GM23248 (cell line): ENCODE measurements at regions not wholly inside any gene's neighbourhood (a gene's known extent, or its start where the extent isn't known, plus 50 kb on each side); places are given as distances from the start of the nearest gene placed in this dataset.

ENCODE experiments used
- DNase-seq: peaks from one replicate; pipeline ENCODE4 v3.0.0-alpha.2; 2015
- H2AFZ ChIP-seq: fragments of 200-600 bp; sonication (generic); 2 replicates; pipeline ENCODE4 v1.6.1; 2016; ENCODE audit warnings: antibody characterized with exemption
- H3F3A ChIP-seq: fragments of 200-600 bp; sonication (generic); 2 replicates; pipeline ENCODE4 v1.6.1; 2016; ENCODE audit warnings: mild to moderate bottlenecking, antibody characterized with exemption, mixed run types; ENCODE audit not compliant: insufficient read depth
- H3K27ac ChIP-seq: fragments of 200-600 bp; sonication (generic); 2 replicates; pipeline ENCODE4 v1.5.1; 2016; ENCODE audit warnings: mild to moderate bottlenecking
- H3K27me3 ChIP-seq: fragments of 200-600 bp; sonication (generic); replicated peaks from 2 replicates; pipeline ENCODE4 v1.6.1; 2016; ENCODE audit warnings: mild to moderate bottlenecking; ENCODE audit not compliant: insufficient read depth
- H3K36me3 ChIP-seq: fragments of 200-600 bp; sonication (generic); 2 replicates; pipeline ENCODE4 v1.6.1; 2016; ENCODE audit warnings: low read depth, mild to moderate bottlenecking
- H3K4me1 ChIP-seq: fragments of 200-600 bp; sonication (generic); 2 replicates; pipeline ENCODE4 v1.6.1; 2016; ENCODE audit warnings: mild to moderate bottlenecking; ENCODE audit not compliant: insufficient read depth
- H3K4me2 ChIP-seq: fragments of 200-600 bp; sonication (generic); one replicate; pipeline ENCODE4 v1.6.1; 2016; ENCODE audit warnings: mild to moderate bottlenecking; ENCODE audit not compliant: unreplicated experiment
- H3K4me3 ChIP-seq: fragments of 200-600 bp; sonication (generic); 2 replicates; pipeline ENCODE4 v1.5.1; 2016; ENCODE audit warnings: mild to moderate bottlenecking
- H3K79me2 ChIP-seq: fragments of 200-600 bp; sonication (generic); 2 replicates; pipeline ENCODE4 v1.6.1; 2016; ENCODE audit warnings: mild to moderate bottlenecking; ENCODE audit not compliant: insufficient read depth
- H3K9ac ChIP-seq: fragments of 200-600 bp; sonication (generic); 2 replicates; pipeline ENCODE4 v1.6.1; 2016; ENCODE audit warnings: mild to moderate bottlenecking
- H3K9me2 ChIP-seq: fragments of 200-600 bp; sonication (generic); 2 replicates; pipeline ENCODE4 v1.6.1; 2016; ENCODE audit warnings: mixed run types, mild to moderate bottlenecking, moderate library complexity; ENCODE audit not compliant: insufficient read depth
- H3K9me3 ChIP-seq: fragments of 200-600 bp; sonication (generic); one replicate; pipeline ENCODE4 v1.6.1; 2017; ENCODE audit warnings: low read depth
- H4K20me1 ChIP-seq: fragments of 200-600 bp; sonication (generic); 2 replicates; pipeline ENCODE4 v1.6.0; 2016; ENCODE audit not compliant: insufficient read depth
- EZH2 ChIP-seq: fragments of 200-600 bp; sonication (generic); IDR thresholded peaks from 2 replicates; pipeline ENCODE4 v1.6.1; 2018; ENCODE audit warnings: antibody characterized with exemption, mild to moderate bottlenecking; ENCODE audit not compliant: insufficient read depth, poor library complexity, severe bottlenecking
- EZH2phosphoT487 ChIP-seq: fragments of 200-600 bp; sonication (generic); IDR thresholded peaks from 2 replicates; pipeline ENCODE4 v1.6.1; 2018; ENCODE audit warnings: antibody characterized with exemption, moderate library complexity, mild to moderate bottlenecking, low read depth; ENCODE audit not compliant: insufficient read depth
- WGBS, 2 experiments: methylation state at CpG; one replicate each; pipeline ENCODE4 v1.1.6; 2015 to 2017; ENCODE audit warnings: low lambda C conversion rate in 2 of 2, low coverage in 1 of 2; ENCODE audit errors: missing lambda C conversion rate in 2 of 2; 5-methylcytosine and 5-hydroxymethylcytosine counted together
- in situ Hi-C: fragments of 300-500 bp; cut with MboI; formaldehyde crosslinking; loops from 2 replicates; pipeline ENCODE4 v1.15.0; 2020

GRCh38 chr1:36605942-36606640 is 123.4 kb upstream of the CSF3R start:
- H3K79me2 ChIP-seq, result no peaks in the 10 kb centered on the region
- no peaks in the 10 kb centered on the region for H3K4me1 ChIP-seq
- no peak for TF ChIP-seq EZH2
- TF ChIP-seq EZH2phosphoT487, result no peak
- H3K9me3 ChIP-seq, result no peaks in the 10 kb centered on the region
- DNase-seq, result no peak
- in situ Hi-C loops, result no loop called here
- no peak overlapping the region for H3K9ac ChIP-seq
- no peaks in the 10 kb centered on the region for H4K20me1 ChIP-seq
- H2AFZ ChIP-seq, result no peak overlapping the region
- no peaks in the 10 kb centered on the region for H3K36me3 ChIP-seq
- no peak overlapping the region for H3K4me3 ChIP-seq
- H3F3A ChIP-seq, result no peaks in the 10 kb centered on the region
- WGBS, 2 experiments, result 21% methylated on average over 7 of the region's 7 CpGs
- H3K9me2 ChIP-seq, result no peaks in the 10 kb centered on the region
- no peak overlapping the region for H3K4me2 ChIP-seq
- no peaks in the 10 kb centered on the region for H3K27me3 ChIP-seq
- no peak overlapping the region for H3K27ac ChIP-seq

GRCh38 chr1:36603461-36603860 is 120.7 kb upstream of the CSF3R start:
- H3K27ac ChIP-seq, result no peak overlapping the region
- no peak overlapping the region for H3K9ac ChIP-seq
- H3K9me3 ChIP-seq, result no peaks in the 10 kb centered on the region
- DNase-seq, result no peak
- H3K27me3 ChIP-seq, result no peaks in the 10 kb centered on the region; the same call in 1 of the 2 replicates
- no peak overlapping the region for H3K4me3 ChIP-seq
- in situ Hi-C loops, result no loop called here
- no peaks in the 10 kb centered on the region for H3K36me3 ChIP-seq
- H3K4me2 ChIP-seq, result no peak overlapping the region
- no peak overlapping the region for H2AFZ ChIP-seq
- WGBS, 2 experiments, result 10 to 17% methylated on average over 3 of the region's 3 CpGs
- H3F3A ChIP-seq, result no peaks in the 10 kb centered on the region
- TF ChIP-seq EZH2phosphoT487, result no peak
- no peak for TF ChIP-seq EZH2
- H4K20me1 ChIP-seq, result no peaks in the 10 kb centered on the region
- no peaks in the 10 kb centered on the region for H3K4me1 ChIP-seq
- H3K9me2 ChIP-seq, result no peaks in the 10 kb centered on the region
- no peaks in the 10 kb centered on the region for H3K79me2 ChIP-seq

GRCh38 chr1:36602184-36602583 is 119.5 kb upstream of the CSF3R start:
- no peak overlapping the region for H3K4me3 ChIP-seq
- peaks cover 8% of the 10 kb centered on the region; the same call in 1 of the 2 replicates for H3K27me3 ChIP-seq
- DNase-seq, result no peak
- TF ChIP-seq EZH2phosphoT487 (no peak), EZH2 (no peak)
- H3K36me3 ChIP-seq, result no peaks in the 10 kb centered on the region
- H2AFZ ChIP-seq, result no peak overlapping the region
- 1 to 6% methylated on average over 4 of the region's 4 CpGs for WGBS, 2 experiments
- H3K27ac ChIP-seq, result no peak overlapping the region
- no peaks in the 10 kb centered on the region for H3K9me2 ChIP-seq
- H3K9me3 ChIP-seq, result no peaks in the 10 kb centered on the region
- in situ Hi-C loops, result no loop called here
- no peaks in the 10 kb centered on the region for H3K79me2 ChIP-seq
- no peak overlapping the region for H3K9ac ChIP-seq
- no peak overlapping the region for H3K4me2 ChIP-seq
- H3F3A ChIP-seq, result no peaks in the 10 kb centered on the region
- H4K20me1 ChIP-seq, result no peaks in the 10 kb centered on the region
- no peaks in the 10 kb centered on the region for H3K4me1 ChIP-seq

- no peak for TF ChIP-seq EZH2phosphoT487
- TF ChIP-seq EZH2, result no peak
- no peak for DNase-seq
- Histone ChIP-seq H3K4me2 (no peak overlapping the region), H3K4me3 (no peak overlapping the region), H3K36me3 (no peaks in the 10 kb centered on the region), H3K9me3 (no peaks in the 10 kb centered on the region), H3K4me1 (no peaks in the 10 kb centered on the region), H2AFZ (no peak overlapping the region), H3F3A (no peaks in the 10 kb centered on the region), H3K79me2 (no peaks in the 10 kb centered on the region), H3K27me3 (peaks cover 16% of the 10 kb centered on the region; the same call in 1 of the 2 replicates), H3K9me2 (no peaks in the 10 kb centered on the region), H4K20me1 (no peaks in the 10 kb centered on the region), H3K9ac (no peak overlapping the region), H3K27ac (no peak overlapping the region)
- WGBS, 2 experiments, result 14 to 35% methylated on average over 1 of the region's 1 CpG
- in situ Hi-C loops, result no loop called here
Measured at GRCh38 chr1:36599828-36600227, 117.1 kb upstream of the CSF3R start.
